ENCODE measurements at regions not wholly inside any gene's neighbourhood (a gene's known extent, or its start where the extent isn't known, plus 50 kb on each side); places are given as distances from the start of the nearest gene placed in this dataset.

GRCh38 chr16:58842156-58842555, 108.0 kb upstream of the GOT2 start:
- TF ChIP-seq CTCF (conservative IDR thresholded peaks at IDR 0.05; ENCODE audit: control insufficient read depth, insufficient read depth, low read depth, low read length) = no peak
- no peak for DNase-seq (ENCODE audit: low read depth)
- H3K4me3 ChIP-seq (ENCODE audit: control insufficient read depth, low read depth, low read length) = no peak overlapping the region

- no peak for DNase-seq (ENCODE audit: low read depth)
- no peak overlapping the region for H3K4me3 ChIP-seq (ENCODE audit: control insufficient read depth, low read depth, low read length)
- no peak for TF ChIP-seq CTCF (conservative IDR thresholded peaks at IDR 0.05; ENCODE audit: control insufficient read depth, insufficient read depth, low read depth, low read length)
These were observed 103.8 kb upstream of the GOT2 start for GRCh38 chr16:58837950-58838349.

- no peak for DNase-seq (ENCODE audit: low read depth)
- TF ChIP-seq CTCF (conservative IDR thresholded peaks at IDR 0.05; ENCODE audit: control insufficient read depth, insufficient read depth, low read depth, low read length) = no peak
- H3K4me3 ChIP-seq (ENCODE audit: control insufficient read depth, low read depth, low read length) = no peak overlapping the region
These were observed 102.3 kb upstream of the GOT2 start for GRCh38 chr16:58836427-58836826.

- no peak overlapping the region for H3K4me3 ChIP-seq (ENCODE audit: control insufficient read depth, low read depth, low read length)
- no peak for DNase-seq (ENCODE audit: low read depth)
- no peak for TF ChIP-seq CTCF (conservative IDR thresholded peaks at IDR 0.05; ENCODE audit: control insufficient read depth, insufficient read depth, low read depth, low read length)
These were observed 98.3 kb upstream of the GOT2 start for GRCh38 chr16:58832386-58832895.

GRCh38 chr16:58831386-58831785, 97.3 kb upstream of the GOT2 start:
- no peak for TF ChIP-seq CTCF (conservative IDR thresholded peaks at IDR 0.05; ENCODE audit: control insufficient read depth, insufficient read depth, low read depth, low read length)
- no peak for DNase-seq (ENCODE audit: low read depth)
- no peak overlapping the region for H3K4me3 ChIP-seq (ENCODE audit: control insufficient read depth, low read depth, low read length)

- no peak overlapping the region for H3K4me3 ChIP-seq (ENCODE audit: control insufficient read depth, low read depth, low read length)
- TF ChIP-seq CTCF (conservative IDR thresholded peaks at IDR 0.05; ENCODE audit: control insufficient read depth, insufficient read depth, low read depth, low read length) = no peak
- DNase-seq (ENCODE audit: low read depth) = peak; percentile 10
These were observed 94.9 kb upstream of the GOT2 start for GRCh38 chr16:58828901-58829545.
